Fibroblast of villous mesenchyme (primary cell): ENCODE measurements at regions not wholly inside any gene's neighbourhood (a gene's known extent, or its start where the extent isn't known, plus 50 kb on each side); places are given as distances from the start of the nearest gene placed in this dataset.

ENCODE experiments used
- DNase-seq: peaks from one replicate; pipeline ENCODE4 v3.0.0-alpha.2; 2010; ENCODE audit warnings: low read depth
- H3K4me3 ChIP-seq: 2 replicates; pipeline ENCODE4 v1.5.1; 2011; ENCODE audit warnings: low read depth, mild to moderate bottlenecking, low read length
- TF ChIP-seq, protein P1 (sequence below): IDR thresholded peaks from 2 replicates; pipeline ENCODE4 v1.5.1; 2012; ENCODE audit warnings: low read depth, mild to moderate bottlenecking, low read length; ENCODE audit not compliant: insufficient read depth

DNA sequence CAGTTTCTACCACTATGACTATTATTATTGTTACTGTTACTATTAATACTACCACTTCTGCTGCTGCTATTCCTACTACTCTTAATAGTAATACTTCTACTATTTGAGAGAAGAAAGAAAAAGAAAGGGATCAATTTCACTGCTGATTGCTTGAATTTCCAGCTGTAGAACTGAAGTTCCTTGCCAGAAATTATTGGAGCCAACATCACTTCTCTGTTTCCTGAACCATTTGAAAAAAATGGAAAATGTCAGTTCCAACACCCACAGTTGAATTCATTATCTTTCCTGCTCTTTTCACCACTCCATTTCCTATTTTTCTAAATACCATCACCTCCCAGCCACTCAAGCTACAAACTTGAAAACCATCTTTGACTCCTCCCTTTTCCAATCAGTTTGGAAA is 54.1 kb upstream of the PIK3C2G start:
- no peak overlapping the region for H3K4me3 ChIP-seq
- TF ChIP-seq, protein P1, sequence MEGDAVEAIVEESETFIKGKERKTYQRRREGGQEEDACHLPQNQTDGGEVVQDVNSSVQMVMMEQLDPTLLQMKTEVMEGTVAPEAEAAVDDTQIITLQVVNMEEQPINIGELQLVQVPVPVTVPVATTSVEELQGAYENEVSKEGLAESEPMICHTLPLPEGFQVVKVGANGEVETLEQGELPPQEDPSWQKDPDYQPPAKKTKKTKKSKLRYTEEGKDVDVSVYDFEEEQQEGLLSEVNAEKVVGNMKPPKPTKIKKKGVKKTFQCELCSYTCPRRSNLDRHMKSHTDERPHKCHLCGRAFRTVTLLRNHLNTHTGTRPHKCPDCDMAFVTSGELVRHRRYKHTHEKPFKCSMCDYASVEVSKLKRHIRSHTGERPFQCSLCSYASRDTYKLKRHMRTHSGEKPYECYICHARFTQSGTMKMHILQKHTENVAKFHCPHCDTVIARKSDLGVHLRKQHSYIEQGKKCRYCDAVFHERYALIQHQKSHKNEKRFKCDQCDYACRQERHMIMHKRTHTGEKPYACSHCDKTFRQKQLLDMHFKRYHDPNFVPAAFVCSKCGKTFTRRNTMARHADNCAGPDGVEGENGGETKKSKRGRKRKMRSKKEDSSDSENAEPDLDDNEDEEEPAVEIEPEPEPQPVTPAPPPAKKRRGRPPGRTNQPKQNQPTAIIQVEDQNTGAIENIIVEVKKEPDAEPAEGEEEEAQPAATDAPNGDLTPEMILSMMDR: no peak
- DNase-seq: no peak

DNA sequence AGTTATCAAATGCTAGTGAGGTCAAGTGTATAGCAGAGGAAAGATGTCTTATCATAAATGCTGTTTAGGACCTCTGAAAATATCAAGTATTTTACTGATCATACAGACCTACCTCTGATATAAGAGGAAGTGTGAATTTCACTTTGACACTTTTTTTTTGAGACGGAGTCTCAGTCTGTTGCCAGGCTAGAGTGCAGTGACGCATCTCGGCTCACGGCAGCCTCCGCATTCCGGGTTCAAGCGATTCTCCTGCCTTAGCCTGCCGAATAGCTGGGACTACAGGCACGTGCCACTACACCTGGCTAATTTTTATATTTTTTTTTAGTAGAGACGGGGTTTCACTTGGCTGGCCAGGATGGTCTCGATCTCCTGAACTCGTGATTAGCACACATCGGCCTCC is 55.1 kb upstream of the PIK3C2G start:
- DNase-seq: no peak
- no peak overlapping the region for H3K4me3 ChIP-seq
- TF ChIP-seq, protein P1: no peak

DNA sequence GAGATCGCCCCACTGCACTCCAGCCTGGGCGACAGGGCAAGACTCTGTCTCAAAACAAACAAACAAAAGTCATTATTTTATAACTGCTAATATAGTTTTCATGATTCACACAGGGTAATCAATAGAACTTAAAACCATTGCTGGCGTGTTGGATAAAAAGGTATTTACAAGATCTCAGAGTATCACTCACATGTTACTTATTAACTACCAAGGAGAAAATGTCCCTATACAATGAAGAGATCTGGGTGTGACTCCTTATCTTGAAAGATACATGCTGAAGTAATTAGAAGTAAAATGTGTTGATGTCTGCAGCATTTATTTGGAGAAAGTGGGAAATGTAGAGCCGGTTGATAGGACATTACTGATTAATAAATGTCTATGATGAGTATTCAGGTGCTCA is 57.3 kb upstream of the PIK3C2G start:
- TF ChIP-seq, protein P1: no peak
- no peak overlapping the region for H3K4me3 ChIP-seq
- no peak for DNase-seq

DNA sequence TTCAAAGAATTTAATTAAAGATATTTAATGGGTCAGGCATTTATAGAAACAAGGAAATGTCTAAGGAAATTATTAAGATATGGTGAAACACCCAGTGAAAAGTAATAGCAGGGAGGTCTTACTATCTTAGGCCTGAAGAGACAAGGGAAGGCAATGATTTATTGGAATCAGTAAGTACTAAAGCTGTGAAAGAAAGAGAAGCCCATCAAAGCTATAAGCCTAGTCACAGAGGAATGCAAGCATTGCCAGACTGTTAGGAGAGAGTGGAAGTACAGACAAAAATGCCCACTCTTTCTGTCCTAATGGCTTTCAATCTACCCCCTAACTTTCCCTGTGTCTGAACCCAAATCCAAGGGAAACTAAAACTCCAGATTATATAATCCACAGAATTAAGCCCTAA is 69.2 kb upstream of the PIK3C2G start:
- TF ChIP-seq, protein P1: no peak
- no peak for DNase-seq
- no peak overlapping the region for H3K4me3 ChIP-seq

DNA sequence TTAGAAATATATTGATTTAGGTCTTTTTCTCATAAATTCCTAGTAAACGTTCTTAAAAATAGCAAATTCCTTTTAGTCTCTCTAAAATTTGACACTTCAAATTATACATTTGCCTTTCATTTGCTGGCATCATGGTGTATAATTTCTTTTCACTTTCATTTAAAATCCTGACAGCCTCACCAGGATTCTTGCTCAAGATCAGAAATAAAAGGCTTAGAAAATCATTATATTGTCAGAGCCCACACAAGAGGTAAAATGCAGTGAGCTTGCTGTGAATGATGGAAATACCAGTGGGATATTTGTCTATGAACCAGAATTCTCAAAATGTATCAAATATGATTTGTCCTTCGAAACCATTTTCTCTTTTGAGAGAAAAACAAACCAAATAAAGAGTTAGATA is 78.2 kb upstream of the PIK3C2G start:
- TF ChIP-seq, protein P1: no peak
- no peak for DNase-seq
- no peak overlapping the region for H3K4me3 ChIP-seq

DNA sequence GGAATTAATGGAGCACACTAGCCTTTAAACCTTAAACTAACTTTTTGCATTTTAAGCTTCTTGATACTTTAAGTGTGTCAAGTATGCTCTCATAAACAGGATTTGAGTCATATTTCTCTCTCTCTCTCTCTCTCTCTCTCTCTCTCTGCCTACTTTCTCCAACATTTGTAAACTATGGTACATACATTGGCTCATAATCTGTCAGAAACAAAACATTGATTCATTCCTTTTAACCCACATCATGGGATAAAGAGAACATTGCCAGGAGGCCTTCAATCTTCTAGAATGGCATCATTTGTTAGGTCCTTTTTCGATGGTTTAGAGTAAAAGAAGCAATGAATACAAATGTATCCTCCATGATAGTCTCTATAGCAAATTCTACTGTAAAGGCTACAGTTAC is 81.6 kb upstream of the RERGL start:
- TF ChIP-seq, protein P1: no peak
- no peak for DNase-seq
- H3K4me3 ChIP-seq: no peak overlapping the region

DNA sequence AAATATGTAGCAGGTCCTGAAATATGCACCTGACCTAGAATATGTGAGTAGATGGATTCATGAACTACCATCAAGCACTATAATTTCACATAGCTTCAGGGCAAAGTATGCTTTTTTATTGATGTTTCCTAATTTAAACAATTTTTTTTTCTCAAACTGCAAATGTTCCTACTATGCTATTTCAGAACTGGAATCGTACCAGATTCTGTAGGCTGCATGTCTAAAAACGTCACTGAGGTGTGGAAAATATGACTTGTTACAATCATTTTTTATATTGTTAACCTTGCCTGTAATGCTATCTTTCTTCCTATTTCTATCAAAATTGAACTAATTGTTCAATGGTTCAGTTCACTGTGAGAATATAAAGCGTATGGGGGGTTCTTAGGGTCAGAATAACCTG is 78.0 kb upstream of the RERGL start:
- no peak overlapping the region for H3K4me3 ChIP-seq
- no peak for DNase-seq
- TF ChIP-seq, protein P1: no peak
